ENCODE measurements at regions not wholly inside any gene's neighbourhood (a gene's known extent, or its start where the extent isn't known, plus 50 kb on each side); places are given as distances from the start of the nearest gene placed in this dataset.

GRCh38 chr11:88042647-88043046, 132.6 kb downstream of the RAB38 start:
- H3K27me3 Mint-ChIP-seq (ENCODE audit: low read depth): peaks cover 2% of the 10 kb centered on the region
- no peak overlapping the region for H3K4me3 Mint-ChIP-seq
- DNase-seq (ENCODE audit: low read depth, low spot score): no peak
- H3K36me3 Mint-ChIP-seq (ENCODE audit: low read depth): no peaks in the 10 kb centered on the region
- peaks cover 9% of the 10 kb centered on the region for H3K4me1 Mint-ChIP-seq
- no peak for TF ChIP-seq CTCF (conservative IDR thresholded peaks at IDR 0.05)
- no peak overlapping the region for H3K27ac Mint-ChIP-seq (ENCODE audit: unreplicated experiment)
- no peaks in the 10 kb centered on the region for H3K9me3 Mint-ChIP-seq

- Mint-ChIP-seq H3K36me3 (ENCODE audit: low read depth) (no peaks in the 10 kb centered on the region), H3K27ac (ENCODE audit: unreplicated experiment) (no peak overlapping the region), H3K4me1 (peaks cover 9% of the 10 kb centered on the region)
Measured at GRCh38 chr11:88042238-88042637, 133.0 kb downstream of the RAB38 start.

GRCh38 chr11:88041679-88042078, 133.6 kb downstream of the RAB38 start:
- no peak overlapping the region for H3K27ac Mint-ChIP-seq (ENCODE audit: unreplicated experiment)
- H3K4me1 Mint-ChIP-seq: peaks cover 9% of the 10 kb centered on the region
- H3K27me3 Mint-ChIP-seq (ENCODE audit: low read depth): peaks cover 2% of the 10 kb centered on the region
- no peak for DNase-seq (ENCODE audit: low read depth, low spot score)
- H3K9me3 Mint-ChIP-seq: no peaks in the 10 kb centered on the region
- no peak for TF ChIP-seq CTCF (conservative IDR thresholded peaks at IDR 0.05)
- H3K36me3 Mint-ChIP-seq (ENCODE audit: low read depth): no peaks in the 10 kb centered on the region
- H3K4me3 Mint-ChIP-seq: no peak overlapping the region

More at GRCh38 chr11:88042238-88042637, 133.0 kb downstream of the RAB38 start:
- DNase-seq (ENCODE audit: low read depth, low spot score): no peak
- peaks cover 2% of the 10 kb centered on the region for H3K27me3 Mint-ChIP-seq (ENCODE audit: low read depth)
- no peak for TF ChIP-seq CTCF (conservative IDR thresholded peaks at IDR 0.05)
- H3K9me3 Mint-ChIP-seq: no peaks in the 10 kb centered on the region
- no peak overlapping the region for H3K4me3 Mint-ChIP-seq

GRCh38 chr11:88040148-88040496, 135.1 kb downstream of the RAB38 start:
- no peak for DNase-seq (ENCODE audit: low read depth, low spot score)
- Mint-ChIP-seq H3K27ac (ENCODE audit: unreplicated experiment) (no peak overlapping the region), H3K27me3 (ENCODE audit: low read depth) (peaks cover 2% of the 10 kb centered on the region), H3K9me3 (no peaks in the 10 kb centered on the region), H3K4me1 (peaks cover 9% of the 10 kb centered on the region), H3K4me3 (no peak overlapping the region), H3K36me3 (ENCODE audit: low read depth) (no peaks in the 10 kb centered on the region)
- no peak for TF ChIP-seq CTCF (conservative IDR thresholded peaks at IDR 0.05)

GRCh38 chr11:88039476-88040147, 135.6 kb downstream of the RAB38 start:
- Mint-ChIP-seq H3K9me3 (peaks cover under 1% of the 10 kb centered on the region), H3K4me3 (no peak overlapping the region), H3K27ac (ENCODE audit: unreplicated experiment) (no peak overlapping the region), H3K27me3 (ENCODE audit: low read depth) (peaks cover 2% of the 10 kb centered on the region), H3K36me3 (ENCODE audit: low read depth) (peaks cover under 1% of the 10 kb centered on the region), H3K4me1 (peaks cover 9% of the 10 kb centered on the region)
- no peak for TF ChIP-seq CTCF (conservative IDR thresholded peaks at IDR 0.05)
- DNase-seq (ENCODE audit: low read depth, low spot score): no peak
